Myocyte (in vitro differentiated cells): ENCODE measurements at regions not wholly inside any gene's neighbourhood (a gene's known extent, or its start where the extent isn't known, plus 50 kb on each side); places are given as distances from the start of the nearest gene placed in this dataset.
A peak's percentile ranks its signal among the peaks of the same experiment; 100 is the strongest.

ENCODE experiments used
- DNase-seq: peaks from one replicate; pipeline ENCODE4 v3.0.0-alpha.2; 2012; ENCODE audit warnings: low read depth

DNA sequence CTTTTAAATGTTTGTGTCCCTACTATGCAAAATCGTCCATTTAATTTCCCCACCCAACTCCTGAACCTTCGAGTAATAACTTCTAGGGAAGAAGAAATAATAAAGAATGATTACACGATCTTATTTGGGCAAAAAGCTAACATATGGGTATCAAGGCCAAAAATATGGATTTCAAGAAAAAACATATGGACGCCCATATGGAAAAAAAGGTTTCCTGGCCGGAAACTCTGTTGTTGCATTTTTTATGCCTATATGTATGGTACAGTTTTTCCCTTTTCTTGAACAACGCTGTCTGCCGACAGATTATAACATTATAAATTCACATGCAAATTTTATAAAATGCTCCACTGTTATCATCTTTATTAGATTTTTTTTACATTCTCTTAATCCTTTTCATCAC is 167.6 kb upstream of the ESRRG start:
- DNase-seq = no peak

DNA sequence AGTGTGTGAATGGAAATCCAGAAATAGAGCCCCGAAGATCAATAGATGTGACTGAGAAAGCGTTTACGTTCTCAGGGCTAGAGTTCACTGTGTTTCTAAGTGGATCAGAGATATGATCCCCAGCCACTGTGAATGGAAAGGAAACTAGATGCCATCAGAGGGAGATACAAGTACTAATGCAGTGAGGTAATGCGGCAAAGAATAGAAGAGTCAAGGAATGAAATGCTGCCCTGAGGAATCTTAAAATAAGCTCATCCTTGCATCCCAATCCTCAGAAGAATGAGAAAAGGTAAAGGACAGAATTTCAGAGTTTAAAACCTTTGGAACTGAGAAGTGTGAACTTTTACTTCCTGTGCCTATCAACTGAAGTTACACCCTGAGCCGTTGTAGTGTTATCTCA is 165.5 kb upstream of the ESRRG start:
- DNase-seq = peak; percentile 39

- DNase-seq = no peak
These were observed 163.8 kb upstream of the ESRRG start for GRCh38 chr1:216887032-216887431.

DNA sequence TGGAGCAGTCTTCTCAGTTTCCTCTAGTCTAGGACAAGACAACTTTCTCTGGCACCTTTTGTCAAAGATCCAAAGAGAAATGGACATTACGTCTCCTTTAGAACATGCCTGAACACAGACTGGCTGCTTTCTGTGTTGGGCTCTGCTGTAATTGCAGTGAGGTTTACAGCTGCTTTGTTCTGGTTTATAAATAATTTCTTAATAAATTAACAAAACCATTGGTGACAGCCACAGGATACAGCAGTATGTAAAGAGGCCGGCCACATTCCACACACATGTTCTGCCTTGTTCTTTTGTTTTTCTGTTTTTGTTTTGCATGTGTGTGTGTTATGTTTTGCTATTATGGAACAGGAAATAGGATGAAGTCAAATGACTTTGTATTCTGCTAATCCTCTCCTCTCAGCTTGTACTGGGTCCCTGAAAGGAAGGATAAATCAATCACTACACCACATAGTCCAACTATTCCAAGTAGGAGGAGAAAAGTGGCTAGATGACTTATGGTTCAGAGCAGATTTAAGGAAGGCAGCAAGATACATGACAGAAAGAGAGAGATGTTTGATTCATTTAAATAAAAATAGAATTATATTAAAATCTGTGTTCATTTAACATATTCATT is 161.5 kb upstream of the ESRRG start:
- DNase-seq = no peak

DNA sequence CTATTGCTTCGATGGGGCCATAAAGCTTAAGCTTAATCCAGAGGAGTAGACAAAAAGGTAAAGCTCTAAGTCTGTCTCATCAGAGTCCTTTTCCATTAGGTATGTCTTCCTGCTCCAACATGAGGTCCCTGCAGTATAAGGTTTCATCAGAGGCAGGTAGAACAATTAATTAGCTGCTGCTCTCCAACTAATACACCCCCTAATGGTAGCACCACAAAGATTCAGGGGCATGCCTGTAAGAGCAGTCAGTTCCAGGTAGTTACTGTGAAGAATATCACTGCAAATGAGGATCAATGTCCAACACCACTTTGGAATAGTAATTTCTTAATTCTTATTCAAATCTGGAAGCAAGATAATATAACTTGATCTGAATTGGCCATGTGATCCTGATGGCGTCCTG is 160.3 kb upstream of the ESRRG start:
- DNase-seq = no peak

GRCh38 chr1:216881695-216882094 is 158.5 kb upstream of the ESRRG start:
- no peak for DNase-seq

DNA sequence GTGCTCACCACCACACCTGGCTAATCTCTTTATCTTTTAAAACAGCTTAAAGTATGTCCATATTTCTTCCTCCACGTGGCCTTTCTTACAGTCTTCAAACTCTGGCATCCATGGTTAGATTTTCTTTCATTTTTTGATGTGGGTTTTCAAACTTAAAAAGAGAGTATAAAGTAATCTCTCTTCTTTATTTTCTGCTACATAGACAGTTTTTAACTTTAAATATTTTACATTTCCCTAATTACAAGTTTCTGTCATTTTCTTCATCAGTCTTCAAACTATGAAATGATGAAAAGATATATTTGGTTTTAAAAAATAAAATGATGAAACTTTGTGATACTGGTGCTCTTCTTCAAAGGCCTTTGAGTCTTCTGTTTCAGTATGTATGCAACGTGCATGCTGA is 143.5 kb upstream of the ESRRG start:
- DNase-seq = no peak

GRCh38 chr1:216855810-216856209 is 132.6 kb upstream of the ESRRG start:
- no peak for DNase-seq

DNA sequence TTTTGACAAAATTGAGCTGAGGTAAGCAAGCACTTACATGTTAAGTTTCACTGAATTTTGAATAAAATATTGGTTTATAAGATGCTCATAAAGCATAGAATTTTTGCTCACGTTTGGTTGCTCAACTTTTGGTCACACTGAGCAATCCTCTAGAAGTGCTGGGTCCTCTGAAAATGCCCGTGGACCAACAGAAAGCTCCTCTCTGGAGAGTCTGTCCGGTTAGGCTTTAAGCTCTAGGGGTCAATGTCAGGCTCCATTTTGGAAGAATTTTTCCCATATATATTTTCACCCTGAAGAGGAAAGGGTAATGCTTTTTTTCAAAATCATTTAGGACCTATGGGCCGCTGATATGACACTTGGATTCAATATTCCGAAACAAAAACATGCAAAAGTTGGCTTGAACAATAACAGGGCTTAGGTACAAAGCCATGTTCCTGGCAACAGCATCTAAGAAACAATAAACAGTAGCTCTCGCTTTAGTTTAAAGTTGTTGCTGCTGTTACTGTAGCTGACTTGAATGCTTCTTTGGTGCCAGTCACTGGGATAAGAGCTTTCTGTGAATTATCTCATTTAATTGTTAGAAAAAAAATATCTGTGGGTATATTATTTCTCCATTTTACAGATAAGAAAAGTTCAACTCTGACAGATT is 131.7 kb upstream of the ESRRG start:
- DNase-seq = no peak

DNA sequence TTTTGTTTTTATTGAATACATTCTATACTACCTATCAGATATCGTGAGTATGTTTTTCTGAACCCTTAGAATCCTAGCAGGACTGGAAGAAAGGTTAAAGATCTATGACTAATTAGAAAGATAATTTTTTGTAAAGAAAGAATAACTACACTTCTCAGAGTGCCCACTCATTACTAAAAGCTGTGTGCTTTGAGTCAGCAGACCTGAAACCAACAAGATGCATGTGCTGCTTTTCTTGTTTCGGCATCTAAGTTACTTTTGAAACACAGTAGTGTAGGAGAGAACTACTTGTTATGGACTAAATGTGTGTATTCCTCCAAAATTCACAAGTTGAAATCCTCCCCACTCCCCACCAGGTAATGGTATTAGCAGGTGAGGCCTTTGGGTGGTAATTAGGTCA is 127.8 kb upstream of the ESRRG start:
- no peak for DNase-seq

DNA sequence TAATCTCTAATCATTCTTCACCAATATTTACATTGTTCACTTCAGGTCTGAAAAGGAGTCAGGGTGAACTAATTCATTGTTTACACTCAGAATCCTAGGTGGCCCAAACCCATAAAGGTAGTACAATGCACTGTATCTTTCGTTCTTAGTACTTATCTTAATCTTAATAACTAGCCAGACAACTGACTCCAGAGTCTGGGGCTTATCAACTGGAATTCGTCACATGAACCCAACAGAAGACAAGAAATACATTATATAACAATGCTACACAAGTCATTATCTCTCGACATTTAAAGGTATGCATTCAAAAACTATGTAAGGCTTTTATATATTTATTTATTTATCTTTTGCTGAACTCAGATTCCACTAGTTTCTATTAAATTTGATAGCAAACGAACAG is 125.9 kb upstream of the ESRRG start:
- DNase-seq = no peak

- DNase-seq = peak; percentile 65
These were observed 124.3 kb upstream of the ESRRG start for GRCh38 chr1:216847397-216848036.

DNA sequence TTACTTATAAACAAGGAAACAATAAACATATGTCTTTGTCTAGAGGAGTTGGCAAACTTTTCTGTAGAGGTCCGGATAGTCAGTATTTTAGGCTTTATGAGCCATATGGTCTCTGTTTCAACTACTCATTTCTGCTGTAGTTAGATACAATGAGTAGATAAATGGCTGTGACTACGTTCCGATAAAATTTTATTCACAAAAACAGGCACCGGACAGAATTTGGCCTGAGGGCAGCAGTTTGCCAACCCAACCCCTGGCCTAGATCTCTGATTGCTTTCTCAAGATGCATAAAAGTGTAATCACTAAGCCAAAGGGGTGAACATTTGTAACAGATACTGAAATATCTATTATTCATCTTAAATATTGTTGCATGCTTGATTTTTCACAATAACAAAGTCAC is 123.1 kb upstream of the ESRRG start:
- DNase-seq = no peak

DNA sequence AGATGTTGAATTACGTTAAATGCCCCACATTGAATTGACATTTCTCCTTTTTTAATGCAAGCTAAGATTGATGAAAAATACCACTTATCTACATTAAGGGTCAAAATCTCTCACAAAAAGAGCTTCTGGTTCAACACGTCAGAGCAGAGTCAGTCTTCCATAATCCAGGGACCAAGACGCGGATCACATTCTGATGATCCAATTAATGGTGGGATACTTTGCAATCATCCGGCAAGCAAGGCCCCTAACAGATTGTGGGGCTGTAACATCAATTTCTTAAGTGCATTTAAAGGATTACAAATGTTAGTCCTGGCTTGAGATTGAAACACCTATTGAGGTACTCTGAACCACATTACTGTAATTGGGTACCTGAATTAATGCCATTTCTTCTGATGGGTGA is 120.2 kb upstream of the ESRRG start:
- no peak for DNase-seq

- DNase-seq = no peak
These were observed 117.9 kb upstream of the ESRRG start for GRCh38 chr1:216841165-216841564.

DNA sequence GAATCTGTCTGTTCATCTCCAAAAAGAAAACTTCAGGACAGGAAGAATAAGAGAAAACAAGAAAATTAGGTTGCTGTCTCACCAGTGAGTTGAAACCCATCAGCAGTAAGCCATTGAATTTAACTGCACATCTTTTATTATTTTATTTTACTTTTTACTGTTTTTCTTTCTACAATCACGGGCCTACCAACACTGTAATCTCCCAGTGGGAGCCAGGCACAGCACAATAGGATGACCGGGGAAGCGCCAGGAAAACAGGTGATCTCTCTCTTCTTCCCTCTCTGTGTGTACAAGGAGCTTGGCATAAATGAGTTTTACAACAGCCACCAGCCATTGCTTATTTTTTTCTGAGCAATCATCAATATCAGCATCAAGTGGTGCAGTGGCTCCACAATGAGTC is 113.1 kb upstream of the ESRRG start:
- DNase-seq = no peak

- DNase-seq = no peak
These were observed 110.3 kb upstream of the ESRRG start for GRCh38 chr1:216833509-216833908.

- no peak for DNase-seq
These were observed 109.0 kb upstream of the ESRRG start for GRCh38 chr1:216832192-216832591.

- DNase-seq = no peak
These were observed 107.4 kb upstream of the ESRRG start for GRCh38 chr1:216830424-216831210.

- no peak for DNase-seq
These were observed 104.0 kb upstream of the ESRRG start for GRCh38 chr1:216827251-216827650.

DNA sequence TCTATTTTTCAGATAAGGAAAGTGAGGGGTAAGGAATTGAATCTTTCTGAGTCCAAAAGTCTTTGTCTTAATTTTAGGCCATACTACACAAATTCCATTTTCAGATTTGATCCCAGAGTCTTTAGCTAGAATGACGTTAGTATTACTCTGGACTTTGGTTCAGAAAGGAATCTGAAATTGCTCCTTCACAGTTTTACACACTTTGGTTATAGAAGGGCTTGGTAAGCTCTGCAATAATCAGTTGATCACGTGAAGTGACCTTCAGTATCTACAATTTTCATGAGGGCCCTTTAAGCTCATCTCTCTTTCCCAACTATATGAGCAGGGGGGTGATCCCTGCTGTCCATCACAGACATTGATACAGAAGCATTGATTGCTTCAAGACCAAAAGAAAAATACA is 103.4 kb upstream of the ESRRG start:
- DNase-seq = no peak

DNA sequence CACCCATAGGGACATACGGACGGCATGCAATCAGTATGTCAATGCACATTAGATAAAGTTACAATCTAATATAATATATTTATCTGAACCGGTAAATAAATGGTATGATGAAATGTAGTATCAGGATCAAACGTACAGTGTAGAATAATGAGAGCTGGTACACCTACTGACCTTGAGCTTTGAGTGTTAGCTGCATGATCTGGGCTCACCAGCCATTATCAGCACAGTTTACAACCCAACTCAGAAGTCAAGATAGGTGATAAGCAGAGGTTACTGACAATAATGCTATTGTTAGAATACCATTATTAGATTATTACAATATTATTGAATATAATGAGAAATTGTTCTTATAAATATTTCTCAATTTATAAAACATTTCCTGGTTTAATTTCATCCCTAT is 103.0 kb upstream of the ESRRG start:
- DNase-seq = no peak
